ENCODE measurements at regions not wholly inside any gene's neighbourhood (a gene's known extent, or its start where the extent isn't known, plus 50 kb on each side); places are given as distances from the start of the nearest gene placed in this dataset.

GRCh38 chr4:155512817-155513216 lies 136.1 kb upstream of the MAP9 start:
- DNase-seq, result no peak

GRCh38 chr4:155512046-155512445 lies 135.3 kb upstream of the MAP9 start:
- DNase-seq, result no peak

- no peak for DNase-seq
These were observed 134.0 kb upstream of the MAP9 start for GRCh38 chr4:155510771-155511170.

GRCh38 chr4:155509555-155509954 lies 132.8 kb upstream of the MAP9 start:
- DNase-seq, result no peak

- DNase-seq, result no peak
These were observed 130.0 kb upstream of the MAP9 start for GRCh38 chr4:155506745-155507144.

GRCh38 chr4:155505321-155505720 lies 128.6 kb upstream of the MAP9 start:
- DNase-seq, result no peak

GRCh38 chr4:155497306-155497705 lies 120.5 kb upstream of the MAP9 start:
- DNase-seq, result no peak

- DNase-seq, result no peak
These were observed 119.5 kb upstream of the MAP9 start for GRCh38 chr4:155496294-155496626.

- DNase-seq, result no peak
These were observed 119.0 kb upstream of the MAP9 start for GRCh38 chr4:155495572-155496293.

- no peak for DNase-seq
These were observed 117.4 kb upstream of the MAP9 start for GRCh38 chr4:155494037-155494718.

GRCh38 chr4:155491336-155492120 lies 114.8 kb upstream of the MAP9 start:
- no peak for DNase-seq

GRCh38 chr4:155489271-155489670 lies 112.5 kb upstream of the MAP9 start:
- no peak for DNase-seq

- DNase-seq, result no peak
These were observed 111.9 kb upstream of the MAP9 start for GRCh38 chr4:155488691-155489090.

- DNase-seq, result no peak
These were observed 110.4 kb upstream of the MAP9 start for GRCh38 chr4:155487210-155487609.

GRCh38 chr4:155481150-155481549 lies 104.4 kb upstream of the MAP9 start:
- no peak for DNase-seq

GRCh38 chr4:155479835-155480234 lies 103.1 kb upstream of the MAP9 start:
- DNase-seq, result no peak

GRCh38 chr4:155478336-155478835 lies 101.6 kb upstream of the MAP9 start:
- no peak for DNase-seq

- no peak for DNase-seq
These were observed 98.0 kb upstream of the MAP9 start for GRCh38 chr4:155474758-155475157.

GRCh38 chr4:155473420-155474095 lies 96.8 kb upstream of the MAP9 start:
- DNase-seq, result no peak

GRCh38 chr4:155468282-155468681 lies 91.5 kb upstream of the MAP9 start:
- no peak for DNase-seq

GRCh38 chr4:155450676-155451075 lies 73.9 kb upstream of the MAP9 start:
- DNase-seq, result no peak

GRCh38 chr4:155445306-155445705 lies 68.5 kb upstream of the MAP9 start:
- no peak for DNase-seq

- no peak for DNase-seq
These were observed 68.0 kb upstream of the MAP9 start for GRCh38 chr4:155444721-155445120.
